Activated CD8-positive, alpha-beta memory T cell treated with anti-CD3 and anti-CD28 coated beads, Interleukin-2, amount 50 U/mL, for 24 hours (primary cell): ENCODE measurements at regions not wholly inside any gene's neighbourhood (a gene's known extent, or its start where the extent isn't known, plus 50 kb on each side); places are given as distances from the start of the nearest gene placed in this dataset.
"Not testable (repeated sequence)": the region's sequence is repeated elsewhere in the genome, so short reads cannot be mapped to it uniquely, and the experiment has no call there.

Experiments
- DNase-seq: peaks from one replicate; pipeline ENCODE4 v3.0.0-alpha.2; 2020; ENCODE audit errors: extremely low read depth

GRCh38 chr1:245102149-245102548 is 52.6 kb upstream of the KIF26B start:
- not testable (repeated sequence) for DNase-seq

- DNase-seq = no peak
Observed at GRCh38 chr1:245099401-245099800, 55.4 kb upstream of the KIF26B start.

GRCh38 chr1:245098924-245099323 is 55.9 kb upstream of the KIF26B start:
- DNase-seq = no peak

DNA sequence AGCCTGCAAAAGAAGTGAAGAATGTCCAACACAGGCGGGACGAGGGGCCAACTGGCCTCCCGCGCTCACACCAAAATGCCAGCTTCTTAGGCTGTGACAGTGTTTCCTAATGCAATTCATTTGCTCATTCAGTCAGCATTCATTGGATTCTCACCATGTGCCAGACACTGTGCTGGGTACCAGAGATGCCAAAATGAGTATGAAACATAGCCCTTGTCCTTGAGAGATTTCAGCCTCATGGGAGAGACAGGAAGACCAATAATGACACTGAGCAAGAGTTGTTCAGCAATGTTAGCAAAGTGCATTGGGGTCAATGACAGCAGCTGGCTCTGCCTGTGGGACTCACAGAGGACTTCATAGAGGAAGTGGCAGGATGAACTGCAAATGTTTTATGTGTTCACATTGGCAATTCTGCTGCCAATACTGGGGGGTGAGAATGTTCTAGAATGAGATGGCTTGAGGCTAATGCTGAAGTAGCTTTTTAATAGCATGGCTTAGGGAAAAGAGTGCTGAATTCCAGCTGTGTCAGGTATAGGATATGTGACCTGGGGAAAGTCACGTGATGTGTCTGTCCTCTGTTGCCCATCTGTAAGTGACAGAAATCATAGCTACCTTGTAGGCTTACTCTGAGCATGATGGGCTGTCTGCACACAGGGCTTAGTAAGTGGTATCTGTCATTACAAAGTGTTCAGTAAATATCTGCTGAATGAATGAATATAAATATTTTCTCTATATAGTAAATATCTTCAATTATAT is 58.3 kb upstream of the KIF26B start:
- no peak for DNase-seq

DNA sequence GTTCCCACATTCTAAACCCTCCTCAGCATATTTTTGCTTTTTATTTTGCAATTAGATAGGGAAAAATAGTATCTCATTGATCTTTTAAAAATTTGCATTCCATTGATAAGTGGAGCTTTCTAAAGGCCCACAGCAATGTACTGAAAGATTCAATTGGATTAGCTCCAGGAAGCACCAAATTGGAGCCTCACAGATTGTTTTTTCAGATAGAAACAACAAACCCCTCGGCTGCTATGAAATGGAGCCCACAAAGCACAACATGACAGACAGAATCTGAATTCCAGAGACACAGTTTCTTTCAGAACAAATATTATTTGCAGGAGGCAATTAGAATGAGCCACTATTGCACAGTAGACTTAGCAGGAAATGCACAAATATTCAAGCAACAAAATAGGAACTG is 58.9 kb upstream of the KIF26B start:
- no peak for DNase-seq

DNA sequence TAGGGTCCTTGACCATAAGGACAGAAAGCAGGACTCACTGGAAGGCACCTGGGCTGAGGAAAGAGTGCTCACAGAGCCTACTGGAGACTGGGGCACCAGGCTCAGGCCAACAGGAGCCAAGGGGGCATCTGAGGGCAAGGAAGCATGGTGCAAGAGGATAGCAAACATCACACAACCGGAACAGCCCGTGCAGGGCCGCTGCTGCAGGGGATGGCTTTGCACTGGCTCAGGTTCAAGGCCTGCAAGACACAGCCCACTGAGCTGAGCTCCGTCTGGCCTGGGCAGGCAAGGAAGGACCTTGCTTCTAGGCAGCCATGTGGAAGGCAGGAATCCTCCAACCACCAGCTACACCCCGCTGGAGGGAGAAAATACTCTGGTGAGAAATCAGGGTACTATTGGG is 59.8 kb upstream of the KIF26B start:
- no peak for DNase-seq

GRCh38 chr1:245094092-245094491 is 60.7 kb upstream of the KIF26B start:
- DNase-seq = no peak

DNA sequence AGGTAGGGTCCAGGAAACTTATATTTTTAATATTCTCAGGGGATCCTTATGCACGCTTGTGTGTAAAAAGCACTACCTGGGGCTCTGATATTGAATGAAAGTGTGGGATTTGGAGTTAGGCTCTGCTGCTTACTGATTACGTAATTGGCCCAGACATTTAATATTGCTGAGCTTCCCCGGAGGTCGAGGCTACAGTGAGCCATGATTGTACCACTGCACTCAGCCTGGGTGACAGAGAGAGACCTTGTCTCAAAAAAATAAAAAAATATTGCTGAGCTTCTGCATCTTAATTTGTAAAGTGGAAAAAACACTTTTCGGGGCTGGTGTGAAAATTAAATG is 62.2 kb upstream of the KIF26B start:
- DNase-seq = no peak

DNA sequence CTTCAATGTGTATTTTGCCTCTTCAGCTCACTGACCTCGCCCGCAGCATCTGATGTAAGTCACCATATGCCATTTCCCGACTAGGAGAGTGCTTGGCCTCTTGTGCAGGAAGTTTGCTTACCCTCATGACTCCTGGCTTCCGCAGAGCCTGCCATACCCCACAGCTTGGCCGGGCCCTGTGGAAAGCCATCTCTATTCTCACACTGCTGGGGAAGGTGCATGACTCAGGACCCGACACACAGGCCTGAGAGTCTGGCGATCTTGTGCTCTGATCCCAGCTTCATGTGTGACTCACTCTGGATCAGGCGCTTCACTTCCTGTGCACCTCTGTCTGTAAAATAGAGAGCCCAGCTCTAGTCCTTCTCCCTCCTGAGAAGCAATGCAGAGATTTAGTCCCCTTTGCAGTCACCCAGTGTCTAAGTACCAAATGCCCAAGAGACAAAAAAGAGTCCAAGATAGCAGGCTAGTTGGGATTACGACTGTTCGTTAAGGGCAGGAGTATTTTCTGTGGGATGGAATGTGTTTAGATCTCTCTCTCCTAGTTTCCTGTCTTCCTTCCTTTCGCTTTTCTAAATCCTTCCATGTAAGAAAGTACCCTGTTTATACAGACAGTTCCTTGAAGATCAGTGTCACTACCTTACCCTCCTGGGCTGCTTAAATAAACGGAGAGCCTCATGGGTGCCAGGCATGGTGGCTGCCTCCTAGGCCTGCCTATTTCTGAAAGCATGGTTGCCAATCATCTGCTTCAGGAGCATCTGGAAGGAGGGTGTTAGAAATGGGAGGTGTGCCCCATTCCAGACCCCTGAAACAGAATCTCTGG is 62.8 kb upstream of the KIF26B start:
- DNase-seq = no peak

- no peak for DNase-seq
Observed at GRCh38 chr1:245091171-245091621, 63.6 kb upstream of the KIF26B start.

- no peak for DNase-seq
Observed at GRCh38 chr1:245090491-245091090, 64.2 kb upstream of the KIF26B start.

GRCh38 chr1:245087723-245088122 is 67.1 kb upstream of the KIF26B start:
- no peak for DNase-seq

GRCh38 chr1:245086389-245086969 is 68.3 kb upstream of the KIF26B start:
- no peak for DNase-seq

DNA sequence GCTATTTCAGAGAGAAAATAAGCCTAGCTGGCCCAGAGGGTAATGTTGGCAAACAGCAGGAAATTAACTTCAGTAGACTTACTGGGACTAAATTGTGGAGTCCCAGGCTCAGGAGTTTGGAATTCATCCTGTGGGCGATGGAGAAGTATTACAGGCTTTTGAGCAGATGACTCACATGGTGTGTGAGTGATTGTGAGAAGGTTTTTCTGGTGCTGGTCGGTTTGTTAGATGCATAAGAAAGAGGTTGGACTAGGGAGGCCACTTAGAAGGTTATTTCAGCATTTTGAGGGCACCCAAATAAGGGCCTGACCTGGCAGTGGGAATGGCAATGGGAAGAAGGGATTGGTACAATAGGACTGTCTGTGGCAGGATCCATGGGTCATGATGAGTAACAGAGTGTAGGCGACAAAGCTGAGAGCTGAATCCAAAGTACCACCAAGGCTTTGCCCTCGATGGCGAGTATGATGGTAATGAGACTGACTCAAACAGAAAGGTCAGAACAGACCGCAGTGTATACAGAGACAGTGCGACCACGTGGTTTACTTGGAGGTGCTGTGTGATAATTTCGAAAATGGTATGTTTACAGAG is 69.2 kb upstream of the KIF26B start:
- DNase-seq = no peak

GRCh38 chr1:245084551-245084950 is 70.2 kb upstream of the KIF26B start:
- DNase-seq = no peak

- no peak for DNase-seq
Observed at GRCh38 chr1:245079021-245079609, 75.7 kb upstream of the KIF26B start.

DNA sequence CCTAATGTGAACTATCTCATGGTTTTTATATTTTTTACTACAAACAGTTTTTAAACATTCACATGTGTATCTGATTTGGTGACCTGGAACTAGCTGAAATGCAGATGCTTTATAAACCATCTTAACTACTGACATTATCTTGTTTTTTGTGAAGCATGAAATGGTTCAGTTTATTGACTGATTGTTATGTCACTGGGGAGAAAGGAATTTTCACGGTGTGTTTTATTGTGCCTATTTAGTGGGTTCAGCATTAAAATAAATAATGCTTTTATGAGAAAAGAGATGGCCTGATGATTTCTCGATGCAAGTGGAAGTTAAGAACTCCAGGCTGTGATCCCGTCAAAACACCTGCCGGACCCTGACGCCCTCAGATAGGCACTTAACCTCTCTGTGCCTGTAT is 79.9 kb upstream of the KIF26B start:
- DNase-seq = no peak

DNA sequence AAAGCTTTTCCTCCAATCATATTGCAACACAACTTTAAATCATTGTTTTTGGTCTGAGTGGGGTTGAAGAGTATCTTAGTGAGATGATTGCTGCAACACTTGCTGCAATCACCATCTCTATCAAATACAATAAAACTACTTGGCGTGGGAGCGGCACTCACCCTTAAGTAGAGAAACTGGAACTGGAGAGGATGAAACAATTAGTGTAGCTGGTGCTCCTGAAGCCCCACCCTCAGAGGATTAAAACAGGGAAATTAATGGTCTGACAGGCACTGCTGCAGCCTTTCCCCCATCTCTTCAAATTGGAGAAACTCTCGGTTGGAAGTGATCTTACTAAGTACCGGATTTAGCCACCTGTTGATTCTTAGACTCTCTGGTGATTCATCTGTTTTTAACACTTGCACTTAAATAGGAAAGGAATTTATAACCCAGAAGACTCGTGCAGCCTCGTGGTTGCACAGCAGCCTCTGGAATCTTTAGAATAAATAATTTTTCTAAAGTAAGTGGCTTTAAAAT is 80.5 kb upstream of the KIF26B start:
- DNase-seq = no peak

DNA sequence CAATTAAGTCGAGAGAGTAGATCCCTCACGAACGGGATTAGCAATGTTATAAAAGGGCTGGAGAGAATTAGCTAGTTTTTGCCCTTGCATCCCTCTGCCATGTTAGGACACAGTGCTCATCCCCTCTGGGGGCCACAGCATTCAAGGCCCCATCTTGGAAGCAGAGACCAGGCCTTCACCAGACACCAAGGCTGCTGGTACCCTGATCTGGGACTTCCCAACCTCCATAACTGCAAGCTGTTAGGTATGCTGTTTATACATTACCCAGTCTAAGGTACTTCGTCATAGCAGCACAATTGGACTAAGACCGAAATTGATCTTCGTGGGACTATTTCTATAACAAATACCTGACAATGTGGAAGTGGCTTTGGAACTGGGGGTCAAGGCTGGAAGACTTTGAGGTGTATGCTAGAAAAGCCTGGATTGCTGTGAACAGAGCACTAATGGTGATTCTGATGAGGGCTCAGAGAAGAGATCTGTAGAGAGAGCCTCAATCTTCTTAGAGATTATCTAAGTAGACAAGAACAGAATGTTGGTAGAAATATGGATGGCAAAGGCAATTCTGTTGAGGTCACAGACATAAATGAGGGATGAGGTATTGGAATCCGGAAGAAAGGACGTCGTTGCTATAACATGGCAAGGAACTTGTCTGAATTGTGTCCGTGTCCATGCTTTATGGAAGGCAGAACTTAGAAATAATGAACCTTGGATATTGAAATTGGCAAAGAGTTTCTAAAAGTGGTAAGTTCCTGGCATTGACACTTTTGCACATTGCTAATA is 83.8 kb upstream of the KIF26B start:
- no peak for DNase-seq

GRCh38 chr1:245067257-245067656 is 87.5 kb upstream of the KIF26B start:
- DNase-seq = no peak
